ENCODE measurements at regions not wholly inside any gene's neighbourhood (a gene's known extent, or its start where the extent isn't known, plus 50 kb on each side); places are given as distances from the start of the nearest gene placed in this dataset.
"Not testable (repeated sequence)": the region's sequence is repeated elsewhere in the genome, so short reads cannot be mapped to it uniquely, and the experiment has no call there.

- no peak for TF ChIP-seq CTCF (IDR thresholded peaks at IDR 0.05; ENCODE audit: unreplicated experiment)
- Mint-ChIP-seq H3K27ac (ENCODE audit: unreplicated experiment) (no peak overlapping the region), H3K27me3 (ENCODE audit: unreplicated experiment) (no peaks in the 10 kb centered on the region), H3K4me3 (ENCODE audit: unreplicated experiment) (no peak overlapping the region), H3K36me3 (ENCODE audit: low read depth, unreplicated experiment) (no peaks in the 10 kb centered on the region), H3K9me3 (ENCODE audit: unreplicated experiment) (no peaks in the 10 kb centered on the region), H3K4me1 (ENCODE audit: unreplicated experiment) (peaks cover 4% of the 10 kb centered on the region)
- DNase-seq (ENCODE audit: low spot score) = no peak
These were observed 394.0 kb upstream of the CDIN1 start for GRCh38 chr15:36185438-36185837.

- DNase-seq (ENCODE audit: low spot score) = no peak
- Mint-ChIP-seq H3K9me3 (ENCODE audit: unreplicated experiment) (no peaks in the 10 kb centered on the region), H3K4me3 (ENCODE audit: unreplicated experiment) (no peak overlapping the region), H3K27ac (ENCODE audit: unreplicated experiment) (no peak overlapping the region), H3K36me3 (ENCODE audit: low read depth, unreplicated experiment) (no peaks in the 10 kb centered on the region), H3K4me1 (ENCODE audit: unreplicated experiment) (peaks cover 4% of the 10 kb centered on the region), H3K27me3 (ENCODE audit: unreplicated experiment) (no peaks in the 10 kb centered on the region)
- no peak for TF ChIP-seq CTCF (IDR thresholded peaks at IDR 0.05; ENCODE audit: unreplicated experiment)
These were observed 393.6 kb upstream of the CDIN1 start for GRCh38 chr15:36185845-36186244.

- Mint-ChIP-seq H3K36me3 (ENCODE audit: low read depth, unreplicated experiment) (no peaks in the 10 kb centered on the region), H3K4me3 (ENCODE audit: unreplicated experiment) (no peak overlapping the region), H3K27ac (ENCODE audit: unreplicated experiment) (no peak overlapping the region), H3K4me1 (ENCODE audit: unreplicated experiment) (peaks cover 4% of the 10 kb centered on the region), H3K9me3 (ENCODE audit: unreplicated experiment) (no peaks in the 10 kb centered on the region), H3K27me3 (ENCODE audit: unreplicated experiment) (no peaks in the 10 kb centered on the region)
- TF ChIP-seq CTCF (IDR thresholded peaks at IDR 0.05; ENCODE audit: unreplicated experiment) = no peak
- no peak for DNase-seq (ENCODE audit: low spot score)
These were observed 393.1 kb upstream of the CDIN1 start for GRCh38 chr15:36186376-36186775.

- no peak overlapping the region for H3K4me3 Mint-ChIP-seq (ENCODE audit: unreplicated experiment)
These were observed 388.0 kb upstream of the CDIN1 start for GRCh38 chr15:36191459-36191858.

GRCh38 chr15:36195361-36196007 is 383.9 kb upstream of the CDIN1 start:
- DNase-seq (ENCODE audit: low spot score); H3K27ac Mint-ChIP-seq (ENCODE audit: unreplicated experiment); H3K36me3 Mint-ChIP-seq (ENCODE audit: low read depth, unreplicated experiment); H3K9me3 Mint-ChIP-seq (ENCODE audit: unreplicated experiment); H3K27me3 Mint-ChIP-seq (ENCODE audit: unreplicated experiment); H3K4me3 Mint-ChIP-seq (ENCODE audit: unreplicated experiment); H3K4me1 Mint-ChIP-seq (ENCODE audit: unreplicated experiment): not testable (repeated sequence)

More at GRCh38 chr15:36191459-36191858, 388.0 kb upstream of the CDIN1 start:
- H3K36me3 Mint-ChIP-seq (ENCODE audit: low read depth, unreplicated experiment) = no peaks in the 10 kb centered on the region
- no peak overlapping the region for H3K27ac Mint-ChIP-seq (ENCODE audit: unreplicated experiment)
- no peaks in the 10 kb centered on the region for H3K27me3 Mint-ChIP-seq (ENCODE audit: unreplicated experiment)
- H3K9me3 Mint-ChIP-seq (ENCODE audit: unreplicated experiment) = no peaks in the 10 kb centered on the region
- peaks cover under 1% of the 10 kb centered on the region for H3K4me1 Mint-ChIP-seq (ENCODE audit: unreplicated experiment)
- TF ChIP-seq CTCF (IDR thresholded peaks at IDR 0.05; ENCODE audit: unreplicated experiment) = no peak
- DNase-seq (ENCODE audit: low spot score) = no peak
